ENCODE measurements at regions not wholly inside any gene's neighbourhood (a gene's known extent, or its start where the extent isn't known, plus 50 kb on each side); places are given as distances from the start of the nearest gene placed in this dataset.

DNA sequence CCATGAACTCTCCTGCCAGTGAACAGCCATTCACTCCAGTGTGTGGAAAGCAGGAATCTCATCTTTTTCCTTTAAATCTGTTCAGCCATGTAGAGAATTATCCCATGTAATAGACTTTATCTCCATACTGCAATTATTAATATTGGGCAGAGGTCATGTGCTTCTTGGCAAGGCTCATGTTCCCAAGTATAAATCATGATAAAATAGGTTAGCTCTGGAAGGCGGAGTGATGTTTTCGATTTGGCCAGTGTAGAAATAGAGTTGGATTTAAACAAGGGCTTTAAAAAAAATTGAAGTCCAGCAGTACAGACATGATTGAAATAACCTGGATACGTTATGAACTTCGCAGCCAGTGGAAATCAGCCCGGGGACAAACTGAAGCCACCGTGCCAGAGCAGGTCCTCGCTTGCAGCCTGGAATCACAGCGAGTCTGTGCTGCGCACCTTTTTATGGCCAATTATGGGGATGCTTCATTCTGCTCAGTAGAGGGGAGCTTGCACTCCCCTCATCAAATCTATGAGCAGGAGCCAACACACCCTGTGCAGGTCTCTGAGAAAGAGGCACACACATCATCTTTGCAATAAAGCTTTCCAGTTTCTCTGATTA is 654.0 kb upstream of the MKI67 start:
- no peak for DNase-seq
- in situ Hi-C loops (cut with HindIII; ENCODE audit: low pct_ligation_motif_present, low pct_unique_long_range_greater_than_20kb, low sequenced_read_pairs): no loop called here

- in situ Hi-C loops (cut with HindIII; ENCODE audit: low pct_ligation_motif_present, low pct_unique_long_range_greater_than_20kb, low sequenced_read_pairs): no loop called here
- DNase-seq: no peak
These were observed 655.4 kb upstream of the MKI67 start for GRCh38 chr10:128781637-128782036.

DNA sequence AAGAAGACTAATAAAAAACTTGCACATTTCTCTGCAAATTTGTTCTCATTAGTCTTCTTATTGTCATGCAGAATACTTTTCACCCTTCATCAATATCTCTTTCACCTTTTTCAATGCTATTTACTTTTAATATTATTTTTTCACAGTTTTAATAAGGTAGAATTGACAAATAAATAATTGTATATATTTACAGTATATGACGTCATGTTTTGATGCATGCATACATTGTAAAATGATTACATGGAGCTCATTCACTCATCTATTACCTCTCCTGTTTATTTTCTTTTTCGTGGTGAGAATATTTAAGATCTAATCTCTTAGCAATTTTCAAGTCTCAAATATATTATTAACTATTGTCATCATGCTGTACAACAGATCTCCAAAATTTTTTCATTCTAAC is 658.2 kb upstream of the MKI67 start:
- no peak for DNase-seq
- in situ Hi-C loops (cut with HindIII; ENCODE audit: low pct_ligation_motif_present, low pct_unique_long_range_greater_than_20kb, low sequenced_read_pairs): no loop called here

- in situ Hi-C loops (cut with HindIII; ENCODE audit: low pct_ligation_motif_present, low pct_unique_long_range_greater_than_20kb, low sequenced_read_pairs): no loop called here
- no peak for DNase-seq
These were observed 666.4 kb upstream of the MKI67 start for GRCh38 chr10:128792426-128793140.

- in situ Hi-C loops (cut with HindIII; ENCODE audit: low pct_ligation_motif_present, low pct_unique_long_range_greater_than_20kb, low sequenced_read_pairs): no loop called here
- DNase-seq: no peak
These were observed 667.8 kb upstream of the MKI67 start for GRCh38 chr10:128793726-128794655.

DNA sequence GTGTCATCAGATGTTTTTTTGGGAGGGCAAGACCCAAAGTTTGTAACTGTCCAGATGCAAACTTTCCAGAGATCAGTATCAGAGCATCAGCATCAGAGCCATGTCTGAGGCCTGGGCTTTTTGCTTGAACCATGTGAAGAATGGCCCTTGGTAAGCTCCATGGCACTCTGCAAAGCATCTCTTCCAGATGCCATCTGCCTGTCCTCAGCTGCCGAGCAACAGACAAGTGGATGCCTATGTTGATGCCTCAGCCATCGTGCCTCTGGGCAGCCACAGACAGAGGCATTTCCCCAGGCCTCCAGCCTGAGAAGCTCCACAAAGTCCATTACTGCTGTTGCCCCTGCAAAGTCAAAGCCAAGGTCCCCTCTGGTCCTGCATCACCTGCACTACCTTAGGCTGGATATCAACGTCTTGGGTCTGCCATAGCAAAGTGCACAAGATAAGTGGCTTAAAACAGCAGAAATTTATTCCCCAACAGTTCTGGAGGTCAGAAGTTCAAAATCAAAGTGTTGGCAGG is 670.2 kb upstream of the MKI67 start:
- in situ Hi-C loops (cut with HindIII; ENCODE audit: low pct_ligation_motif_present, low pct_unique_long_range_greater_than_20kb, low sequenced_read_pairs): no loop called here
- DNase-seq: no peak

DNA sequence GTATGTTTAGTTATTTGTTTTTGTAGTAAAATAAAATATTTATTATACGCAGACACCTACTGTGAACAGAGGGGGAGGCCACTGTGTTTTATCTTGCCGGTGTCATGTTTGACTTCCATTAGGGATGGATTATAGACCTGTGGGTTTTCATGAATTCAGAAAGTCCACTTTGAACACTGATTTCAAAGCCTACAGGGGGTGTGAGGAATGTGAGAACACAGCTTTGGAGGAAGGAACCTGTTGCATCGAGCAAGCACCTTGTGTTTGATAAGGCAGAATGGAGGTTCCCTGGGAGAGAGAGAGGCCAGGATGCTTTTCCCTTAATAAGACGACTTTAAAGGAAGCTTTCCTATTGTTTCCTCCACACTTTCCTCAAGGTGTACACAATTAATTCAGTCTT is 665.0 kb upstream of the MGMT start:
- in situ Hi-C loops (cut with HindIII; ENCODE audit: low pct_ligation_motif_present, low pct_unique_long_range_greater_than_20kb, low sequenced_read_pairs): no loop called here
- no peak for DNase-seq

- no peak for DNase-seq
- in situ Hi-C loops (cut with HindIII; ENCODE audit: low pct_ligation_motif_present, low pct_unique_long_range_greater_than_20kb, low sequenced_read_pairs): no loop called here
These were observed 663.3 kb upstream of the MGMT start for GRCh38 chr10:128803790-128804189.

DNA sequence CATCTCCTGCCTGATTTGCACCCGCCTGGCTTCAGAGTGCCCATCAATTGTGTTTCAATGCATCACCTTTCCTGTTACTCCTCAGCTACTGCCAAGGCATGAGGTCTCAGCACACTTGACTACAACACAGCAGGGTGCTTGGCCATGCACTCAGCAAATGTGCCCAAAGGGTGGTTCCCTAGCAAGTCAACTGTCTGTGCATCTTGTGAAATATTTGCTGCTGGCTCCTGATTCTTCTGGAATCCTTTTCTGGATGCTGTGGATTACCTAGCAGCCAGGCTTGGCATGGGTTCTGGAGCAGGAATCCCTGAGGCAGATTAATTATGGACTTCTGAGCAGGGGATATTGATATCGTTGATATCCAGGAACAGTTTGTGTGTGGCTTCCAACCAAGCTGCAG is 662.6 kb upstream of the MGMT start:
- in situ Hi-C loops (cut with HindIII; ENCODE audit: low pct_ligation_motif_present, low pct_unique_long_range_greater_than_20kb, low sequenced_read_pairs): no loop called here
- no peak for DNase-seq

- in situ Hi-C loops (cut with HindIII; ENCODE audit: low pct_ligation_motif_present, low pct_unique_long_range_greater_than_20kb, low sequenced_read_pairs): no loop called here
- no peak for DNase-seq
These were observed 658.1 kb upstream of the MGMT start for GRCh38 chr10:128808921-128809440.

DNA sequence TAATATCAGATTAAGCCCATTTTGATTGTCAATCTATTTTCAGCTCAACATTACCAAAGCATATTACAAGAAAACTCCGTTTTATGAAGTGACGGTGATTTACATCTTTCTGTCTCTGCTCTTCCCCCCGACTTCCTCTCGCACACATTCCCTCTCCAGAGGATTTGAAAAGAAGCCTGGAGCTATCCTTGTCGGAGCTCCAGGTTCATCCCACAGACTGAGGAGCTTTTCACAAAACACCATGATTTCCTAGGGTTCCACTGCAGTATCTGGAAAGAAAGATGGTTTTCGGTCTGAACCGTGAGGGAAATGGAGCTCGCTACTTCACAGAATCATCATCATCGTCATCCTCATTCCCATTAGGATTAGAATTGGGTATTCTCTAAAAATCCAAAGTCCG is 655.5 kb upstream of the MGMT start:
- in situ Hi-C loops (cut with HindIII; ENCODE audit: low pct_ligation_motif_present, low pct_unique_long_range_greater_than_20kb, low sequenced_read_pairs): no loop called here
- no peak for DNase-seq

DNA sequence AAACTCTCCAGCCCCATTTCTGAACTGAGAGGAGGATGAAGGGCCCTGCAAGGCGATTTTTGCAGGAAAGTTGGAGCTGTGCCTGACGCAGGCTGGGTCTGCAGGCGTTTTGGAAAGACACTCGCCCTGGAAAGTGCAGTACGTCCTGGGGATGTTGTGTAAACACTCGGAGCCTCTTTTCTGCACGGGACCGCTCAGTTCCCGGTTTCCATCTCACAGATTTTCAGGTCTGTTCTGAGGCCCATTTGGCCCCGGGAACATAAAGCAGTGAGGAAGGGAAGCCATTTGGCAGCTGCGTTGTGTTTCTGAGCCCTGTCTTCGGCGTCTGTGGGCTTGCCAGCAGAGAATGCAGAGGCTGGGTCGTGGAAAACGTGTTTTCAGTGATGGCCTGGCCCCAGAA is 655.0 kb upstream of the MGMT start:
- no peak for DNase-seq
- in situ Hi-C loops (cut with HindIII; ENCODE audit: low pct_ligation_motif_present, low pct_unique_long_range_greater_than_20kb, low sequenced_read_pairs): no loop called here

- in situ Hi-C loops (cut with HindIII; ENCODE audit: low pct_ligation_motif_present, low pct_unique_long_range_greater_than_20kb, low sequenced_read_pairs): no loop called here
- no peak for DNase-seq
These were observed 653.5 kb upstream of the MGMT start for GRCh38 chr10:128813574-128813973.

DNA sequence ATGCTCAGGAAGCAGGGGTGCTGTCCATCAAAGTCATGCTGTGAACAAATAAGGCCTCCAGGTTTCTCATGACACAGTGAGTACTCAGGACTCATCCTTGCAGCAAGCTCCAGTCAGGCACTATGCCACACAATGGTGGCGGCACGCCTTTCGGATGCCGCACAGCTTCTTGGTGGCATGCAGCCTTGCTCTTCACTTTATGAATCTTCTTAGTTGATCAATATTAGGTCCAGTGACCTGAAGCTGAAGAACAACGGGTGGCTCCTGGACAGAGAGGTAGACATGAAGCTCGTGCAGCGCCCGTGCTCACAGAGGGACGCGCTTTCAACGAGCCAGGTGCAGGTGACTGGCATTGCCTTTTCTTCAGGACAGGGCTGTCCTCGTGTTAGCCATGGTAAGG is 653.0 kb upstream of the MGMT start:
- no peak for DNase-seq
- in situ Hi-C loops (cut with HindIII; ENCODE audit: low pct_ligation_motif_present, low pct_unique_long_range_greater_than_20kb, low sequenced_read_pairs): no loop called here

GRCh38 chr10:128814782-128815181 is 652.3 kb upstream of the MGMT start:
- DNase-seq: no peak
- in situ Hi-C loops (cut with HindIII; ENCODE audit: low pct_ligation_motif_present, low pct_unique_long_range_greater_than_20kb, low sequenced_read_pairs): no loop called here

- in situ Hi-C loops (cut with HindIII; ENCODE audit: low pct_ligation_motif_present, low pct_unique_long_range_greater_than_20kb, low sequenced_read_pairs): no loop called here
These were observed 650.3 kb upstream of the MGMT start for GRCh38 chr10:128816726-128817125.

DNA sequence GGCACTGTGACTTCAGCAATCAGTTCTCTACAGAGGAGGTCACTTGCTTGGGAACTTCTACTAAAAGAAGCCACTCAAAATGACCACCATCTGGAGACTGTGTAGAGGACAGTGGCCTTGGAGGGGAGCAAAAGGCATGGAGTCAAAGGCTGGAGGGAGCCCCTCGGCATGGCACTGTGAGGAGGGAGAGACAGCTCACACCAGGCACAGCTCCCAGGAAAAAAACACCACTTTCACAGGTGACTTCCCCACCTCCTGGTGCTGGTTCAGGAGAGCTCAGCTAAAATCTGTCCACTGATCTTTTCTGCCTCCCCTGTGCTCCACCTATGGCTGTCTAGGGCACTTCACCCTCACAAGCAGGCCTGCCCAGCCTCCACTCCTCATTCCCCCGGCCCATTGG is 649.4 kb upstream of the MGMT start:
- in situ Hi-C loops (cut with HindIII; ENCODE audit: low pct_ligation_motif_present, low pct_unique_long_range_greater_than_20kb, low sequenced_read_pairs): no loop called here
- DNase-seq: no peak

More at GRCh38 chr10:128816726-128817125, 650.3 kb upstream of the MGMT start:
- no peak for DNase-seq

GRCh38 chr10:128820663-128821062 is 646.4 kb upstream of the MGMT start:
- in situ Hi-C loops (cut with HindIII; ENCODE audit: low pct_ligation_motif_present, low pct_unique_long_range_greater_than_20kb, low sequenced_read_pairs): no loop called here
- DNase-seq: no peak

DNA sequence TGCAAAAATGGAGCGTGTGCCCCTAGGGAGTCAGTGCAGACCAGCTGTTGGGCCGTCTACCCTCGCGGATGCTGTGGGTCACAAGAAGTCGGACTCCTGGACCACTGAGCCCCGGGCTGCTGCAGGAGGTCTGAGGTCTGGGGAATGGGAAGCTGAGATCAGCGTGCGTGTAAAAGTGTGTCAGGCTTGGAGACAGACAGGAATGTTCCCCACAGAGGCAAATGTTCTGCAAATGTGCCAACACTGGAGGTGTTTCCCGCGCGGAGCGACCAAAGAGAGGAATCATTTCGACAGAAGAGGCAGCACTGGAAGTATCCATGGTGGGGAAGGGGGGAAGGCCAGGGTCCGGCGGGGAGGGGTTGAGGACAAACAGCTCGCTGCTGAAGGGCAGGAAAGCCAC is 643.8 kb upstream of the MGMT start:
- in situ Hi-C loops (cut with HindIII; ENCODE audit: low pct_ligation_motif_present, low pct_unique_long_range_greater_than_20kb, low sequenced_read_pairs): no loop called here
- DNase-seq: no peak
